Neural cell (in vitro differentiated cells): ENCODE measurements at regions not wholly inside any gene's neighbourhood (a gene's known extent, or its start where the extent isn't known, plus 50 kb on each side); places are given as distances from the start of the nearest gene placed in this dataset.

Source experiments
- H2AFZ ChIP-seq: fragments of 200-600, 300-800 bp; sonication (generic), shearing (Covaris generic); 2 replicates; pipeline ENCODE4 v1.6.0; 2014; ENCODE audit warnings: low read depth, mild to moderate bottlenecking, antibody characterized with exemption, low read length, moderate library complexity
- H3F3A ChIP-seq: fragments of 200-600 bp; shearing (Covaris generic); 2 replicates; pipeline ENCODE4 v1.6.1; 2016; ENCODE audit warnings: mild to moderate bottlenecking, moderate library complexity, mixed read lengths, antibody characterized with exemption, low read length; ENCODE audit not compliant: insufficient read depth, poor library complexity, severe bottlenecking
- H3K27ac ChIP-seq: fragments of 200-600, 300-800 bp; sonication (generic), shearing (Covaris generic); 2 replicates; pipeline ENCODE4 v1.5.1; 2014; ENCODE audit warnings: mild to moderate bottlenecking, low read length, moderate library complexity
- H3K27me3 ChIP-seq: fragments of 300-800, 200-600 bp; sonication (generic), shearing (Covaris generic); 2 replicates; pipeline ENCODE4 v1.6.0; 2014; ENCODE audit warnings: mild to moderate bottlenecking, low read depth, low read length, moderate library complexity; ENCODE audit not compliant: insufficient read depth
- H3K36me3 ChIP-seq: fragments of 300-800, 200-600 bp; sonication (generic), shearing (Covaris generic); 2 replicates; pipeline ENCODE4 v1.5.1; 2014; ENCODE audit warnings: mild to moderate bottlenecking, antibody characterized with exemption, low read length, moderate library complexity; ENCODE audit not compliant: insufficient read depth
- H3K4me2 ChIP-seq: fragments of 300-800, 200-600 bp; sonication (generic), shearing (Covaris generic); 2 replicates; pipeline ENCODE4 v1.6.0; 2014; ENCODE audit warnings: mild to moderate bottlenecking, low read length
- H3K4me3 ChIP-seq: fragments of 300-800, 200-600 bp; sonication (generic), shearing (Covaris generic); 2 replicates; pipeline ENCODE4 v1.5.1; 2014; ENCODE audit warnings: mild to moderate bottlenecking, low read length, moderate library complexity
- H3K79me2 ChIP-seq: fragments of 200-600 bp; shearing (Covaris generic); replicated peaks from 2 replicates; pipeline ENCODE4 v1.6.0; 2014; ENCODE audit warnings: mild to moderate bottlenecking, low read length, moderate library complexity; ENCODE audit not compliant: insufficient read depth
- H3K9ac ChIP-seq: fragments of 300-800, 200-600 bp; sonication (generic), shearing (Covaris generic); 2 replicates; pipeline ENCODE4 v1.6.1; 2016; ENCODE audit warnings: mild to moderate bottlenecking, low read length, mixed read lengths
- H3K9me2 ChIP-seq: fragments of 200-600 bp; shearing (Covaris generic); 2 replicates; pipeline ENCODE4 v1.6.1; 2016; ENCODE audit warnings: mild to moderate bottlenecking, low read length, mixed read lengths; ENCODE audit not compliant: insufficient read depth
- H3K9me3 ChIP-seq: fragments of 200-600, 300-800 bp; sonication (generic), shearing (Covaris generic); 2 replicates; pipeline ENCODE4 v1.6.1; 2016; ENCODE audit warnings: mild to moderate bottlenecking, mixed run types, low read length, moderate library complexity, mixed read lengths
- H4K20me1 ChIP-seq: fragments of 200-600 bp; shearing (Covaris generic); 2 replicates; pipeline ENCODE4 v1.6.1; 2016; ENCODE audit warnings: mild to moderate bottlenecking, mixed run types; ENCODE audit not compliant: insufficient read depth
- EP300 ChIP-seq: fragments of 450-650 bp; conservative IDR thresholded peaks from 2 replicates; pipeline ENCODE4 v1.6.1; 2014; ENCODE audit warnings: antibody characterized with exemption, mild to moderate bottlenecking, moderate library complexity; ENCODE audit not compliant: poor library complexity, severe bottlenecking
- EZH2 ChIP-seq: fragments of 200-600, 300-800 bp; shearing (Covaris generic), sonication (generic); IDR thresholded peaks from 2 replicates; pipeline ENCODE4 v1.6.1; 2014; ENCODE audit warnings: antibody characterized with exemption, low read length, borderline replicate concordance, mild to moderate bottlenecking; ENCODE audit not compliant: insufficient read depth, poor library complexity, severe bottlenecking
- MXI1 ChIP-seq: fragments of 450-650 bp; conservative IDR thresholded peaks from 2 replicates; pipeline ENCODE4 v1.6.1; 2014; ENCODE audit warnings: antibody characterized with exemption, mild to moderate bottlenecking; ENCODE audit not compliant: poor library complexity, severe bottlenecking
- POLR2AphosphoS5 ChIP-seq: IDR thresholded peaks from 2 replicates; pipeline ENCODE4 v1.6.1; 2012
- RAD21 ChIP-seq: fragments of 450-650 bp; conservative IDR thresholded peaks from 2 replicates; pipeline ENCODE4 v1.6.1; 2014; ENCODE audit warnings: antibody characterized with exemption, mild to moderate bottlenecking, moderate library complexity
- SMC3 ChIP-seq: fragments of 450-650 bp; conservative IDR thresholded peaks from 2 replicates; pipeline ENCODE4 v1.6.1; 2014; ENCODE audit warnings: antibody characterized with exemption, mild to moderate bottlenecking, moderate library complexity; ENCODE audit not compliant: poor library complexity
- TAF1 ChIP-seq: IDR thresholded peaks from 2 replicates; pipeline ENCODE4 v1.6.1; 2012; ENCODE audit warnings: low read depth
- TF ChIP-seq, protein P1 (sequence below): IDR thresholded peaks from 2 replicates; pipeline ENCODE4 v1.6.1; 2012; ENCODE audit warnings: borderline replicate concordance
- TF ChIP-seq, protein P2 (sequence below): fragments of 450-650 bp; IDR thresholded peaks from 2 replicates; pipeline ENCODE4 v1.5.1; 2014; ENCODE audit warnings: antibody characterized with exemption, mild to moderate bottlenecking, moderate library complexity; ENCODE audit not compliant: poor library complexity, severe bottlenecking

DNA sequence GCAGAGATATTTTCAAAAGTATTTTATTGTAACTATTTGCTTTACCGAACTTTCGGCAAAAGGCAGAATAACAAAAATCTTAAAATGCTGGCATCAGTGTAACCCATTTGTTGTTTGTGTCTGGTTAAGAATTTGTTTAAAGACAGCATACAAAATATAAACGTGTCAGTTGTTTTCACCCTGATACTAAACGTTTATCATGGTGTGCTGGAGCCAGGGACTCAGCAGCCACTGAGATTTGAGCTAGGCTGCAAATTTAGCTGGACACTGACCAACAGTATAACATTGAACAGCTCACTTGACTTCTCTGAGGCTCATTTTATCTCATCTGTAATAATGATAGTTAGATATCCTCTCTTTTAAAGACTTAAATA, 183.7 kb downstream of the TMTC3 start:
- H3K79me2 ChIP-seq = no peaks in the 10 kb centered on the region
- TF ChIP-seq, protein P1, sequence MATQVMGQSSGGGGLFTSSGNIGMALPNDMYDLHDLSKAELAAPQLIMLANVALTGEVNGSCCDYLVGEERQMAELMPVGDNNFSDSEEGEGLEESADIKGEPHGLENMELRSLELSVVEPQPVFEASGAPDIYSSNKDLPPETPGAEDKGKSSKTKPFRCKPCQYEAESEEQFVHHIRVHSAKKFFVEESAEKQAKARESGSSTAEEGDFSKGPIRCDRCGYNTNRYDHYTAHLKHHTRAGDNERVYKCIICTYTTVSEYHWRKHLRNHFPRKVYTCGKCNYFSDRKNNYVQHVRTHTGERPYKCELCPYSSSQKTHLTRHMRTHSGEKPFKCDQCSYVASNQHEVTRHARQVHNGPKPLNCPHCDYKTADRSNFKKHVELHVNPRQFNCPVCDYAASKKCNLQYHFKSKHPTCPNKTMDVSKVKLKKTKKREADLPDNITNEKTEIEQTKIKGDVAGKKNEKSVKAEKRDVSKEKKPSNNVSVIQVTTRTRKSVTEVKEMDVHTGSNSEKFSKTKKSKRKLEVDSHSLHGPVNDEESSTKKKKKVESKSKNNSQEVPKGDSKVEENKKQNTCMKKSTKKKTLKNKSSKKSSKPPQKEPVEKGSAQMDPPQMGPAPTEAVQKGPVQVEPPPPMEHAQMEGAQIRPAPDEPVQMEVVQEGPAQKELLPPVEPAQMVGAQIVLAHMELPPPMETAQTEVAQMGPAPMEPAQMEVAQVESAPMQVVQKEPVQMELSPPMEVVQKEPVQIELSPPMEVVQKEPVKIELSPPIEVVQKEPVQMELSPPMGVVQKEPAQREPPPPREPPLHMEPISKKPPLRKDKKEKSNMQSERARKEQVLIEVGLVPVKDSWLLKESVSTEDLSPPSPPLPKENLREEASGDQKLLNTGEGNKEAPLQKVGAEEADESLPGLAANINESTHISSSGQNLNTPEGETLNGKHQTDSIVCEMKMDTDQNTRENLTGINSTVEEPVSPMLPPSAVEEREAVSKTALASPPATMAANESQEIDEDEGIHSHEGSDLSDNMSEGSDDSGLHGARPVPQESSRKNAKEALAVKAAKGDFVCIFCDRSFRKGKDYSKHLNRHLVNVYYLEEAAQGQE = no peak
- TF ChIP-seq RAD21 = no peak
- TF ChIP-seq, protein P2, sequence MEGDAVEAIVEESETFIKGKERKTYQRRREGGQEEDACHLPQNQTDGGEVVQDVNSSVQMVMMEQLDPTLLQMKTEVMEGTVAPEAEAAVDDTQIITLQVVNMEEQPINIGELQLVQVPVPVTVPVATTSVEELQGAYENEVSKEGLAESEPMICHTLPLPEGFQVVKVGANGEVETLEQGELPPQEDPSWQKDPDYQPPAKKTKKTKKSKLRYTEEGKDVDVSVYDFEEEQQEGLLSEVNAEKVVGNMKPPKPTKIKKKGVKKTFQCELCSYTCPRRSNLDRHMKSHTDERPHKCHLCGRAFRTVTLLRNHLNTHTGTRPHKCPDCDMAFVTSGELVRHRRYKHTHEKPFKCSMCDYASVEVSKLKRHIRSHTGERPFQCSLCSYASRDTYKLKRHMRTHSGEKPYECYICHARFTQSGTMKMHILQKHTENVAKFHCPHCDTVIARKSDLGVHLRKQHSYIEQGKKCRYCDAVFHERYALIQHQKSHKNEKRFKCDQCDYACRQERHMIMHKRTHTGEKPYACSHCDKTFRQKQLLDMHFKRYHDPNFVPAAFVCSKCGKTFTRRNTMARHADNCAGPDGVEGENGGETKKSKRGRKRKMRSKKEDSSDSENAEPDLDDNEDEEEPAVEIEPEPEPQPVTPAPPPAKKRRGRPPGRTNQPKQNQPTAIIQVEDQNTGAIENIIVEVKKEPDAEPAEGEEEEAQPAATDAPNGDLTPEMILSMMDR = no peak
- no peak for TF ChIP-seq POLR2AphosphoS5
- TF ChIP-seq MXI1 = no peak
- no peak for TF ChIP-seq SMC3
- no peak for TF ChIP-seq TAF1
- no peak for TF ChIP-seq EZH2
- TF ChIP-seq EP300 = no peak
- H2AFZ ChIP-seq = no peak overlapping the region
- H3K27me3 ChIP-seq = no peaks in the 10 kb centered on the region
- no peak overlapping the region for H3K27ac ChIP-seq
- H3K9ac ChIP-seq = no peak overlapping the region
- no peaks in the 10 kb centered on the region for H3K36me3 ChIP-seq
- H3K9me2 ChIP-seq = no peaks in the 10 kb centered on the region
- H3K4me3 ChIP-seq = no peak overlapping the region
- H3K4me2 ChIP-seq = no peak overlapping the region
- H4K20me1 ChIP-seq = no peaks in the 10 kb centered on the region
- H3F3A ChIP-seq = no peaks in the 10 kb centered on the region
- H3K9me3 ChIP-seq = no peaks in the 10 kb centered on the region

DNA sequence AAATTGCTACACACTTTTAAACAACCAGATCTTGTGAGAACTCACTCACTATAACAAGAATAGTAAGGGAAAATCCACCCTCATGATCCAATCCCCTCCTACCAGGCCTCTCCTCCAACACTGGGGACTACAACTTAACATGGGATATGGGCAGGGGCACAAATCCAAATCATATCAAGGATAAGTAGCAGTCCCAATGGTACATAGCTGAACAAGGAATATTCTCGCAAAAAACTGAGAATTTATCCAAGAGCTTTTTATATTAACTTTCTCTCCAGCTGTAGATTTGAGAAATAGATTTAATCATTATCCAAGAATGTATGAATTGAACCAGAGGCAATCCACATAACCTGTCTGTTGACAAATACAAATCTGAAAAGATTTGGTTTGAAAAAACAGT, 185.2 kb downstream of the TMTC3 start:
- no peaks in the 10 kb centered on the region for H3K79me2 ChIP-seq
- no peaks in the 10 kb centered on the region for H3K9me2 ChIP-seq
- no peak overlapping the region for H3K4me3 ChIP-seq
- no peak overlapping the region for H3K27ac ChIP-seq
- H3K9me3 ChIP-seq = no peaks in the 10 kb centered on the region
- H3F3A ChIP-seq = no peaks in the 10 kb centered on the region
- H3K9ac ChIP-seq = no peak overlapping the region
- no peak for TF ChIP-seq SMC3
- TF ChIP-seq EP300 = no peak
- TF ChIP-seq EZH2 = no peak
- TF ChIP-seq, protein P1 = no peak
- TF ChIP-seq POLR2AphosphoS5 = no peak
- TF ChIP-seq, protein P2 = no peak
- no peak for TF ChIP-seq TAF1
- TF ChIP-seq RAD21 = no peak
- TF ChIP-seq MXI1 = no peak
- no peak overlapping the region for H2AFZ ChIP-seq
- H3K4me2 ChIP-seq = no peak overlapping the region
- H4K20me1 ChIP-seq = no peaks in the 10 kb centered on the region
- no peaks in the 10 kb centered on the region for H3K36me3 ChIP-seq
- no peaks in the 10 kb centered on the region for H3K27me3 ChIP-seq
